HEK293T (cell line): ENCODE measurements at regions not wholly inside any gene's neighbourhood (a gene's known extent, or its start where the extent isn't known, plus 50 kb on each side); places are given as distances from the start of the nearest gene placed in this dataset.

ENCODE experiments used
- BHLHE40 ChIP-seq: fragments of 450-650 bp; IDR thresholded peaks from 2 replicates; pipeline ENCODE4 v1.6.1; 2016; ENCODE audit warnings: mild to moderate bottlenecking, moderate library complexity, borderline replicate concordance
- CTBP1 ChIP-seq: fragments of 450-650 bp; IDR thresholded peaks from 2 replicates; pipeline ENCODE4 v1.6.1; 2016; ENCODE audit warnings: borderline replicate concordance
- FOXK2 ChIP-seq: fragments of 450-650 bp; IDR thresholded peaks from 2 replicates; pipeline ENCODE4 v1.6.1; 2016; ENCODE audit warnings: mild to moderate bottlenecking
- FOXM1 ChIP-seq: fragments of 450-650 bp; IDR thresholded peaks from 2 replicates; pipeline ENCODE4 v1.6.1; 2017; ENCODE audit warnings: mild to moderate bottlenecking, borderline replicate concordance
- HDGF ChIP-seq: fragments of 450-650 bp; IDR thresholded peaks from 2 replicates; pipeline ENCODE4 v1.6.1; 2017; ENCODE audit warnings: antibody characterized with exemption, borderline replicate concordance
- SP1 ChIP-seq: fragments of 450-650 bp; IDR thresholded peaks from 2 replicates; pipeline ENCODE4 v1.6.1; 2017

DNA sequence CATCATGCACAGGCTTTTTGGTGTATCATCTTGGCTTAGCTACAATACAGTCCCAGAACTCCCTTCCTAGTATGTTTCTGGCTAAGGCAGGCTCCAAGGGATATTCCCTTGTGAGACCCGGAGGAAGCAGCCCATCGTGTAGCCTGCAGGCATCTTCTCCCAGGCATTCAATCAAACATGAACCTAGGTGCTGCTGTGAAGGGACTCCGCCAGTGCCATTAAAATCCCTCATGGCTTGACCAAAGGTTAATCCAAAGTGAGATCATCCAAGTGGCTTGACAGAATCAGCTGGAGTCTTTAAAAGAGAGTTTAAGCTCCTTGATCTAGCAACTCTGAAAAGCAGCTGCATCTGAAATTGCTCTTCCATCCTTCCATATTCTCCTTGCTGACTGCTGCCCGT lies 333.9 kb downstream of the DIRAS2 start:
- no peak for TF ChIP-seq BHLHE40
- TF ChIP-seq CTBP1: no peak
- no peak for TF ChIP-seq SP1
- TF ChIP-seq FOXK2: no peak
- no peak for TF ChIP-seq FOXM1
- TF ChIP-seq HDGF: no peak
